NB4 (cell line): ENCODE measurements at regions not wholly inside any gene's neighbourhood (a gene's known extent, or its start where the extent isn't known, plus 50 kb on each side); places are given as distances from the start of the nearest gene placed in this dataset.

Source experiments
- DNase-seq: peaks from one replicate; pipeline ENCODE4 v3.0.0; 2010; ENCODE audit warnings: low read depth
- H3K4me3 ChIP-seq: one replicate; pipeline ENCODE4 v1.5.1; 2011; ENCODE audit warnings: mild to moderate bottlenecking, low read depth, low read length, moderate library complexity
- CTCF ChIP-seq: IDR thresholded peaks from one replicate; pipeline ENCODE4 v1.5.1; 2012; ENCODE audit warnings: low read depth, low read length
- MAX ChIP-seq: IDR thresholded peaks from 2 replicates; pipeline ENCODE4 v1.6.1; 2011; ENCODE audit warnings: low read depth, low read length
- MYC ChIP-seq: IDR thresholded peaks from 2 replicates; pipeline ENCODE4 v1.6.1; 2011; ENCODE audit warnings: low read depth, low read length
- POLR2A ChIP-seq: IDR thresholded peaks from 2 replicates; pipeline ENCODE4 v1.6.1; 2011; ENCODE audit warnings: mild to moderate bottlenecking; ENCODE audit not compliant: insufficient read length; ENCODE audit errors: extremely low read depth

GRCh38 chr4:123312116-123312515 lies 84.5 kb upstream of the SPRY1 start:
- TF ChIP-seq CTCF, result no peak
- no peak for TF ChIP-seq POLR2A
- no peak for TF ChIP-seq MAX
- TF ChIP-seq MYC, result no peak
- H3K4me3 ChIP-seq, result no peak overlapping the region
- no peak for DNase-seq

- H3K4me3 ChIP-seq, result no peak overlapping the region
- no peak for DNase-seq
- TF ChIP-seq MAX, result no peak
- TF ChIP-seq MYC, result no peak
Observed at GRCh38 chr4:123312951-123313592, 83.5 kb upstream of the SPRY1 start.

GRCh38 chr4:123315617-123316016 lies 81.0 kb upstream of the SPRY1 start:
- no peak overlapping the region for H3K4me3 ChIP-seq
- no peak for DNase-seq
- TF ChIP-seq MYC (no peak), MAX (no peak), POLR2A (no peak), CTCF (no peak)

- TF ChIP-seq MAX (no peak), CTCF (no peak), MYC (no peak), POLR2A (no peak)
- no peak for DNase-seq
- no peak overlapping the region for H3K4me3 ChIP-seq
Observed at GRCh38 chr4:123317211-123317610, 79.4 kb upstream of the SPRY1 start.

GRCh38 chr4:123319639-123320038 lies 77.0 kb upstream of the SPRY1 start:
- no peak for TF ChIP-seq CTCF
- no peak for TF ChIP-seq MAX
- no peak for TF ChIP-seq MYC
- TF ChIP-seq POLR2A, result no peak
- no peak overlapping the region for H3K4me3 ChIP-seq
- no peak for DNase-seq

GRCh38 chr4:123323998-123324397 lies 72.6 kb upstream of the SPRY1 start:
- H3K4me3 ChIP-seq, result no peak overlapping the region
- no peak for TF ChIP-seq POLR2A
- TF ChIP-seq MAX, result no peak
- no peak for TF ChIP-seq MYC
- TF ChIP-seq CTCF, result no peak
- no peak for DNase-seq
